Muscle layer of duodenum (tissue), 2 donors: ENCODE measurements at regions not wholly inside any gene's neighbourhood (a gene's known extent, or its start where the extent isn't known, plus 50 kb on each side); places are given as distances from the start of the nearest gene placed in this dataset.

Experiments used
- H3K27ac ChIP-seq: one replicate; pipeline ENCODE4 v1.7.0; 2013; ENCODE audit warnings: mild to moderate bottlenecking, low read length
- H3K27me3 ChIP-seq: one replicate; pipeline ENCODE4 v1.7.0; 2013; ENCODE audit warnings: low read depth, mild to moderate bottlenecking, control low read depth, low read length
- H3K36me3 ChIP-seq, 2 donors: one replicate each; pipeline ENCODE4 v1.7.0; 2013; ENCODE audit warnings: low read length in 2 of 2, control low read depth in 1 of 2, mild to moderate bottlenecking in 1 of 2; ENCODE audit not compliant: insufficient read depth in 2 of 2, control insufficient read depth in 1 of 2
- H3K4me1 ChIP-seq, 2 donors: one replicate each; pipeline ENCODE4 v1.7.0; 2013; ENCODE audit warnings: low read length in 2 of 2, mild to moderate bottlenecking in 2 of 2, control low read depth in 1 of 2, moderate library complexity in 1 of 2; ENCODE audit not compliant: insufficient read depth in 2 of 2, control insufficient read depth in 1 of 2
- H3K4me3 ChIP-seq, 2 donors: one replicate each; pipeline ENCODE4 v1.7.0; 2013; ENCODE audit warnings: low read length in 2 of 2, low read depth in 1 of 2, mild to moderate bottlenecking in 1 of 2
- H3K9me3 ChIP-seq, 2 donors: one replicate each; pipeline ENCODE4 v1.7.0; 2013; ENCODE audit warnings: low read length in 2 of 2, control low read depth in 1 of 2, mild to moderate bottlenecking in 1 of 2; ENCODE audit not compliant: control insufficient read depth in 1 of 2
- donor health status: healthy.

GRCh38 chr4:23122666-23123400 is 430.1 kb downstream of the GBA3 start:
- no peak overlapping the region for H3K27ac ChIP-seq
- H3K4me1 ChIP-seq: no peaks in the 10 kb centered on the region
- H3K36me3 ChIP-seq: no peaks in the 10 kb centered on the region
- no peak overlapping the region for H3K4me3 ChIP-seq
- no peaks in the 10 kb centered on the region for H3K9me3 ChIP-seq
- H3K27me3 ChIP-seq: no peaks in the 10 kb centered on the region

- Histone ChIP-seq H3K9me3 (no peaks in the 10 kb centered on the region), H3K4me3 (no peak overlapping the region), H3K4me1 (no peaks in the 10 kb centered on the region), H3K36me3 (no peaks in the 10 kb centered on the region), H3K27ac (no peak overlapping the region), H3K27me3 (no peaks in the 10 kb centered on the region)
Measured at GRCh38 chr4:23120374-23120773, 427.6 kb downstream of the GBA3 start.

DNA sequence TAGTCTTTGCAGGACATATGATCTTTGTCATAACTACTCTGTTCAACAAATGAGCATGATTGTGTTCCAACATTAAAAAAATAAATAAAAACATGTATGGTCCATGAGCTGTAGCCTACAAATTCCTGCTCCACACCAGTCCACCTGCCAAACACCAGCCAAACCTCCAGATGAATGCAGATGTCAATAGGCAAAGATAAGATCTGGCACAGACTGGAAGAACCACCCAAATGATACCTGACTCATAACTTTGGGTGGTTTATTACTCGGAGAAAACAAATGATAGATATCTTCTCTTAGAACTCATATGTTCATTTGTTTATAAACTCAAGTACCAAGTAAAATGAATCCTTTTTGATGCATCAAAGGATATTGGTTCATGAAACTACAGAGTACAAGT is 425.1 kb downstream of the GBA3 start:
- Histone ChIP-seq H3K27me3 (no peaks in the 10 kb centered on the region), H3K9me3 (no peaks in the 10 kb centered on the region), H3K4me1 (no peaks in the 10 kb centered on the region), H3K36me3 (no peaks in the 10 kb centered on the region), H3K27ac (no peak overlapping the region), H3K4me3 (no peak overlapping the region)

GRCh38 chr4:23114538-23114937 is 421.8 kb downstream of the GBA3 start:
- Histone ChIP-seq H3K27ac (no peak overlapping the region), H3K4me1 (no peaks in the 10 kb centered on the region), H3K4me3 (no peak overlapping the region), H3K9me3 (no peaks in the 10 kb centered on the region), H3K36me3 (no peaks in the 10 kb centered on the region), H3K27me3 (no peaks in the 10 kb centered on the region)

GRCh38 chr4:23113104-23113503 is 420.4 kb downstream of the GBA3 start:
- Histone ChIP-seq H3K27ac (no peak overlapping the region), H3K9me3 (no peaks in the 10 kb centered on the region), H3K4me3 (no peak overlapping the region), H3K27me3 (no peaks in the 10 kb centered on the region), H3K4me1 (no peaks in the 10 kb centered on the region), H3K36me3 (no peaks in the 10 kb centered on the region)

DNA sequence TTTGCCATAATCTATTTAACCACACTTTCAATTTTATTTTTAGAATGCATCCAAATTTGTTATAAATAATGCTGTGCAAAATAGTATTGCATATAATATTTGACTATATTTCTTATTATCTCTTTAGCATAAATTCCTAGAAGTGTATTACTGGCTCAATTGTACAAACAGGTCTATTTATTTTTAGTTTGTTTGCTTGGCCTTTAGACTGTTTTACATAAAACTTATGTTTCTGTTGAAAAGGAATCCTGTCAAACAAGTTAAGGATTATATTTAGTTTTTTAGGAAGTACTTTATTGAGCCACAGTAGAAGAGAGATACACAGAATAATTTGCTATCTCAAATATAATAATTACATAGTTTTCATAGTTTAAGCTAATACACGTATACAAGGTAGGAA is 413.8 kb downstream of the GBA3 start:
- Histone ChIP-seq H3K36me3 (no peaks in the 10 kb centered on the region), H3K9me3 (no peaks in the 10 kb centered on the region), H3K27me3 (no peaks in the 10 kb centered on the region), H3K4me3 (no peak overlapping the region), H3K4me1 (no peaks in the 10 kb centered on the region), H3K27ac (no peak overlapping the region)

- no peaks in the 10 kb centered on the region for H3K36me3 ChIP-seq
- no peak overlapping the region for H3K27ac ChIP-seq
- H3K27me3 ChIP-seq: no peaks in the 10 kb centered on the region
- no peak overlapping the region for H3K4me3 ChIP-seq
- H3K9me3 ChIP-seq: no peaks in the 10 kb centered on the region
- no peaks in the 10 kb centered on the region for H3K4me1 ChIP-seq
Measured at GRCh38 chr4:23105759-23106370, 413.1 kb downstream of the GBA3 start.

GRCh38 chr4:23097251-23097650 is 404.5 kb downstream of the GBA3 start:
- Histone ChIP-seq H3K4me1 (no peaks in the 10 kb centered on the region), H3K36me3 (no peaks in the 10 kb centered on the region), H3K27me3 (no peaks in the 10 kb centered on the region), H3K4me3 (no peak overlapping the region), H3K27ac (no peak overlapping the region), H3K9me3 (peaks cover 0 to 7% of the 10 kb centered on the region in 2 donors)

GRCh38 chr4:23091711-23092110 is 399.0 kb downstream of the GBA3 start:
- Histone ChIP-seq H3K4me1 (no peaks in the 10 kb centered on the region), H3K27me3 (no peaks in the 10 kb centered on the region), H3K27ac (no peak overlapping the region), H3K36me3 (no peaks in the 10 kb centered on the region), H3K9me3 (peaks cover 0 to 7% of the 10 kb centered on the region in 2 donors), H3K4me3 (no peak overlapping the region)

- Histone ChIP-seq H3K9me3 (peaks cover 0 to 3% of the 10 kb centered on the region in 2 donors), H3K4me3 (no peak overlapping the region), H3K27me3 (no peaks in the 10 kb centered on the region), H3K36me3 (no peaks in the 10 kb centered on the region), H3K4me1 (no peaks in the 10 kb centered on the region), H3K27ac (no peak overlapping the region)
Measured at GRCh38 chr4:23085249-23085568, 392.5 kb downstream of the GBA3 start.

DNA sequence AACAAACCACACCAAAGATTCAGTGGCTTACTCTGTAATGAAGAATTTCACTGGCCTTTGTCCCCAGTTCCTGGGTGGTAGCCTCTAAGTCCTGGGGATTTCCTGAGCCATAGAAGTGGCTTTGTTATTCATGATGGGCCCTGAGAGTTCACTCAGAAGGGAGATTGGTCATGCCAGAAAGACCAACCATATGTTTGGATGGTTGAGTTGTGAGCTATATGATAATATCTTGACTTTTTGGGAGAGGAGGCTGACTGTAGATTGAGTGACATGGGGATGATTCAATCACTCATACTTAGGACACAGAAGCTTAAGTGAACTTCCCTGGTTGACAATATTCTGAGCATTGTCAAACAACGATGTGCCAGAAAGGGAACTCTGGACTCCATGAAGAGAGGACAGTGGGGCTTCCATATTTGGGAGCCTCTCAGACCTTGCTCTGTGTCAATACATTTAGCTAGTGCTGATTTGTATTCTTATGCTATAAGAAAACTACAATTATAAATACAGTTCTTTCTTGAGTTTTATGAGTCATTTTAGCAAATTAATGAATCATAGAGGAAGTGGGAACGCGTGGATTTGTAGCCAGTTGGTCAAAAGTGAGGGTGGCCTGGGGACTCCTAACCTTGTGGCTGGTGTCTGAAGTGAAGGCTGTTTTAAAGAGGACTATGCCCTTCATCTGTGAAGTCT is 392.0 kb downstream of the GBA3 start:
- Histone ChIP-seq H3K4me1 (no peaks in the 10 kb centered on the region), H3K9me3 (peaks cover 0 to 8% of the 10 kb centered on the region in 2 donors), H3K36me3 (no peaks in the 10 kb centered on the region), H3K4me3 (no peak overlapping the region), H3K27ac (no peak overlapping the region), H3K27me3 (no peaks in the 10 kb centered on the region)
